PC-9 (cell line): ENCODE measurements at regions not wholly inside any gene's neighbourhood (a gene's known extent, or its start where the extent isn't known, plus 50 kb on each side); places are given as distances from the start of the nearest gene placed in this dataset.

ENCODE experiments used
- BruUV-seq: library from RNA; stranded (reverse); fragments of 400-500 nt; replicated peaks from 2 replicates; lab custom pipeline; 2021; lab: Mats Ljungman, UMichigan
- CTCF ChIA-PET: fragments of 300-600 bp; sonication (Branson Sonifier 250); formaldehyde crosslinking; loops from one replicate; lab custom pipeline; 2022; ENCODE audit warnings: antibody characterized with exemption; lab: Charles Lee
- POLR2A ChIA-PET: fragments of 300-600 bp; sonication (Branson Sonifier 250); formaldehyde crosslinking; loops from one replicate; lab custom pipeline; 2022; ENCODE audit warnings: antibody characterized with exemption; ENCODE audit not compliant: unreplicated experiment; lab: Charles Lee
- DNase-seq, 2 experiments: peaks; one replicate each; pipeline versions ENCODE4 v3.0.0 to v3.0.0-alpha.2; 2015 to 2022; ENCODE audit warnings: mixed read lengths in 1 of 2
- H2AFZ ChIP-seq: fragments of 200-600 bp; sonication (generic); 2 replicates; pipeline ENCODE4 v1.8.1; 2017; ENCODE audit warnings: antibody characterized with exemption
- H3F3A ChIP-seq: fragments of 200-600 bp; sonication (generic); 2 replicates; pipeline ENCODE4 v1.8.1; 2017; ENCODE audit warnings: antibody characterized with exemption, mild to moderate bottlenecking, low read depth; ENCODE audit not compliant: insufficient read depth
- H3K27ac ChIP-seq: fragments of 200-600 bp; sonication (generic); 2 replicates; pipeline ENCODE4 v1.6.1; 2016; ENCODE audit warnings: mixed run types
- H3K27me3 ChIP-seq: fragments of 200-600 bp; sonication (generic); 2 replicates; pipeline ENCODE4 v1.6.1; 2016; ENCODE audit warnings: low read depth, mixed run types; ENCODE audit not compliant: insufficient read depth
- H3K36me3 ChIP-seq: fragments of 200-600 bp; sonication (generic); 2 replicates; pipeline ENCODE4 v1.6.1; 2016; ENCODE audit warnings: low read depth, mixed run types
- H3K4me1 ChIP-seq: fragments of 200-600 bp; sonication (generic); replicated peaks from 2 replicates; pipeline ENCODE4 v1.6.1; 2016; ENCODE audit warnings: mixed run types; ENCODE audit not compliant: insufficient read depth
- H3K4me2 ChIP-seq: fragments of 200-600 bp; sonication (generic); 2 replicates; pipeline ENCODE4 v1.6.1; 2017; ENCODE audit warnings: mixed run types
- H3K4me3 ChIP-seq: fragments of 200-600 bp; sonication (generic); 2 replicates; pipeline ENCODE4 v1.6.1; 2016; ENCODE audit warnings: mixed run types
- H3K79me2 ChIP-seq: fragments of 200-600 bp; sonication (generic); 2 replicates; pipeline ENCODE4 v1.6.1; 2017; ENCODE audit warnings: low read depth, mixed run types
- H3K9me2 ChIP-seq: fragments of 200-600 bp; sonication (generic); 2 replicates; pipeline ENCODE4 v1.8.1; 2017; ENCODE audit warnings: mild to moderate bottlenecking; ENCODE audit not compliant: insufficient read depth
- H3K9me3 ChIP-seq: fragments of 200-600 bp; sonication (generic); 2 replicates; pipeline ENCODE4 v1.8.1; 2016; ENCODE audit warnings: low read depth; ENCODE audit not compliant: insufficient read depth
- H4K20me1 ChIP-seq: fragments of 200-600 bp; sonication (generic); 2 replicates; pipeline ENCODE4 v1.8.1; 2017; ENCODE audit not compliant: insufficient read depth
- EZH2 ChIP-seq: fragments of 200-600 bp; sonication (generic); IDR thresholded peaks from 2 replicates; pipeline ENCODE4 v1.8.0; 2017; ENCODE audit warnings: antibody characterized with exemption, low read depth
- intact Hi-C: fragments of 100-400 bp; cut with micrococcal nuclease; formaldehyde crosslinking; loops from one replicate; pipeline ENCODE4 v1.10.0; 2022; ENCODE audit not compliant: unreplicated experiment
- TF ChIP-seq, protein P1 (sequence below): fragments of 200-600 bp; sonication (generic); conservative IDR thresholded peaks from 2 replicates; pipeline ENCODE4 v1.6.1; 2017; ENCODE audit warnings: mixed run types, antibody characterized with exemption, mild to moderate bottlenecking, moderate library complexity

- CTCF ChIA-PET, result no interaction called here
- no TSS peak for BruUV-seq
- DNase-seq, result no peak
These were observed 150.1 kb upstream of the ATP2B1 start for GRCh38 chr12:89858718-89859117.

GRCh38 chr12:89857652-89858274, 149.1 kb upstream of the ATP2B1 start:
- intact Hi-C loops, result no loop called here
- Histone ChIP-seq H3K4me1 (no peaks in the 10 kb centered on the region), H3K27me3 (no peaks in the 10 kb centered on the region), H3F3A (no peaks in the 10 kb centered on the region), H4K20me1 (no peaks in the 10 kb centered on the region), H2AFZ (no peak overlapping the region), H3K4me2 (no peak overlapping the region), H3K27ac (no peak overlapping the region), H3K79me2 (no peaks in the 10 kb centered on the region), H3K9me2 (no peaks in the 10 kb centered on the region), H3K36me3 (no peaks in the 10 kb centered on the region), H3K9me3 (no peaks in the 10 kb centered on the region), H3K4me3 (no peak overlapping the region)
- TF ChIP-seq, protein P1, sequence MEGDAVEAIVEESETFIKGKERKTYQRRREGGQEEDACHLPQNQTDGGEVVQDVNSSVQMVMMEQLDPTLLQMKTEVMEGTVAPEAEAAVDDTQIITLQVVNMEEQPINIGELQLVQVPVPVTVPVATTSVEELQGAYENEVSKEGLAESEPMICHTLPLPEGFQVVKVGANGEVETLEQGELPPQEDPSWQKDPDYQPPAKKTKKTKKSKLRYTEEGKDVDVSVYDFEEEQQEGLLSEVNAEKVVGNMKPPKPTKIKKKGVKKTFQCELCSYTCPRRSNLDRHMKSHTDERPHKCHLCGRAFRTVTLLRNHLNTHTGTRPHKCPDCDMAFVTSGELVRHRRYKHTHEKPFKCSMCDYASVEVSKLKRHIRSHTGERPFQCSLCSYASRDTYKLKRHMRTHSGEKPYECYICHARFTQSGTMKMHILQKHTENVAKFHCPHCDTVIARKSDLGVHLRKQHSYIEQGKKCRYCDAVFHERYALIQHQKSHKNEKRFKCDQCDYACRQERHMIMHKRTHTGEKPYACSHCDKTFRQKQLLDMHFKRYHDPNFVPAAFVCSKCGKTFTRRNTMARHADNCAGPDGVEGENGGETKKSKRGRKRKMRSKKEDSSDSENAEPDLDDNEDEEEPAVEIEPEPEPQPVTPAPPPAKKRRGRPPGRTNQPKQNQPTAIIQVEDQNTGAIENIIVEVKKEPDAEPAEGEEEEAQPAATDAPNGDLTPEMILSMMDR, result no peak
- TF ChIP-seq EZH2, result no peak
- POLR2A ChIA-PET, result no interaction called here
- CTCF ChIA-PET, result no interaction called here
- no peak for DNase-seq
- BruUV-seq, result no TSS peak

More at GRCh38 chr12:89858718-89859117, 150.1 kb upstream of the ATP2B1 start:
- Histone ChIP-seq H3K4me2 (no peak overlapping the region), H3K79me2 (no peaks in the 10 kb centered on the region), H3K36me3 (no peaks in the 10 kb centered on the region), H3K9me3 (no peaks in the 10 kb centered on the region), H3F3A (no peaks in the 10 kb centered on the region), H3K4me1 (no peaks in the 10 kb centered on the region), H3K27me3 (no peaks in the 10 kb centered on the region), H3K9me2 (no peaks in the 10 kb centered on the region), H2AFZ (no peak overlapping the region), H4K20me1 (no peaks in the 10 kb centered on the region), H3K27ac (no peak overlapping the region), H3K4me3 (no peak overlapping the region)
- intact Hi-C loops, result no loop called here
- POLR2A ChIA-PET, result no interaction called here
- no peak for TF ChIP-seq EZH2
- TF ChIP-seq, protein P1, result no peak

- Histone ChIP-seq H4K20me1 (no peaks in the 10 kb centered on the region), H3K79me2 (no peaks in the 10 kb centered on the region), H3K36me3 (no peaks in the 10 kb centered on the region), H3K4me3 (no peak overlapping the region), H2AFZ (no peak overlapping the region), H3F3A (no peaks in the 10 kb centered on the region), H3K4me2 (no peak overlapping the region), H3K4me1 (no peaks in the 10 kb centered on the region), H3K9me3 (no peaks in the 10 kb centered on the region), H3K27ac (no peak overlapping the region), H3K9me2 (no peaks in the 10 kb centered on the region), H3K27me3 (no peaks in the 10 kb centered on the region)
- ChIA-PET POLR2A (no interaction called here), CTCF (no interaction called here)
- TF ChIP-seq EZH2, result no peak
- TF ChIP-seq, protein P1, result no peak
- DNase-seq, result no peak
- intact Hi-C loops, result no loop called here
- BruUV-seq, result no TSS peak
These were observed 147.8 kb upstream of the ATP2B1 start for GRCh38 chr12:89856431-89856830.
